K562 (cell line): ENCODE measurements at regions not wholly inside any gene's neighbourhood (a gene's known extent, or its start where the extent isn't known, plus 50 kb on each side); places are given as distances from the start of the nearest gene placed in this dataset.

Experiments
- ATAC-seq: fragments of 200-7000 bp; cut with Tn5 transposase; 3 replicates; pipeline ENCODE4 v1.9.1; 2020; ENCODE audit warnings: moderate library complexity
- BruUV-seq: library from RNA; stranded (reverse); fragments of 400-500 nt; replicated peaks from 2 replicates; lab custom pipeline; 2021; lab: Mats Ljungman, UMichigan
- CTCF ChIA-PET: fragments of 300-600 bp; formaldehyde crosslinking; extraction: SDS; loops from one replicate; lab custom pipeline; 2021; ENCODE audit warnings: low intra/inter-chr PET ratio; lab: Yijun Ruan, JAX
- POLR2A ChIA-PET: fragments of 300-600, 350-650 bp; sonication (Branson Sonifier 250); formaldehyde crosslinking; extraction: SDS; loops from one replicate; lab custom pipeline; 2021; ENCODE audit warnings: antibody characterized with exemption, inconsistent platforms; lab: Yijun Ruan, JAX
- DNase-seq, 4 experiments: peaks; one replicate each; pipeline versions ENCODE4 v3.0.0 to v3.0.0-alpha.2; 2011 to 2018; ENCODE audit warnings: low spot score in 3 of 4, mixed read lengths in 3 of 4; ENCODE audit errors: extremely low read depth in 1 of 4
- FAIRE-seq: peaks from 2 replicates; lab custom pipeline; 2011; peaks lifted over from hg19 to GRCh38; lab: Jason Lieb, UNC
- H2AFZ ChIP-seq: 2 replicates; pipeline ENCODE4 v1.6.0; 2011; ENCODE audit warnings: low read depth, low read length, control low read depth, inconsistent platforms
- H3K27ac ChIP-seq: fragments of 200-600 bp; 3 replicates; pipeline ENCODE4 v1.8.0; 2011; ENCODE audit warnings: low read depth, mild to moderate bottlenecking, control low read depth, inconsistent platforms, low read length, moderate library complexity, mixed read lengths; ENCODE audit errors: extremely low read depth
- H3K27me3 ChIP-seq, 2 experiments: fragments of 300-600 bp in 1 of 2; 2 replicates in 1 of 2; 3 replicates in 1 of 2; pipeline versions ENCODE4 v1.6.0 to v1.8.0; 2011; ENCODE audit warnings: inconsistent platforms in 2 of 2, low read length in 2 of 2, mild to moderate bottlenecking in 1 of 2, mixed read lengths in 1 of 2, moderate library complexity in 1 of 2; ENCODE audit not compliant: control insufficient read depth in 2 of 2, insufficient read depth in 2 of 2
- H3K36me3 ChIP-seq: fragments of 300-600 bp; 3 replicates; pipeline ENCODE4 v1.8.0; 2011; ENCODE audit warnings: mild to moderate bottlenecking, low read length, inconsistent platforms; ENCODE audit not compliant: control insufficient read depth, insufficient read depth
- H3K4me1 ChIP-seq, 2 experiments: fragments of 200-600 bp in 1 of 2; replicated peaks in 1 of 2; 2 replicates in 1 of 2; 3 replicates in 1 of 2; pipeline versions ENCODE4 v1.5.1 to v1.8.0; 2011; ENCODE audit warnings: inconsistent platforms in 2 of 2, low read length in 2 of 2, mild to moderate bottlenecking in 1 of 2, mixed read lengths in 1 of 2, moderate library complexity in 1 of 2; ENCODE audit not compliant: control insufficient read depth in 2 of 2, insufficient read depth in 2 of 2
- H3K4me2 ChIP-seq: 2 replicates; pipeline ENCODE4 v1.6.1; 2011; ENCODE audit warnings: low read length, control low read depth, inconsistent platforms, mixed read lengths; ENCODE audit not compliant: insufficient read depth
- H3K4me3 ChIP-seq: fragments of 200-600 bp; sonication (generic), shearing (Covaris generic); 2 replicates; pipeline ENCODE4 v1.5.1; 2016; ENCODE audit warnings: control low read depth, inconsistent platforms
- H3K79me2 ChIP-seq: fragments of 200-600 bp; 3 replicates; pipeline ENCODE4 v1.8.0; 2011; ENCODE audit warnings: low read length, inconsistent platforms; ENCODE audit not compliant: control insufficient read depth, insufficient read depth
- H3K9ac ChIP-seq, 2 experiments: 2 replicates each; pipeline versions ENCODE4 v1.6.0 to v1.6.1; 2011; ENCODE audit warnings: low read depth in 2 of 2, low read length in 2 of 2, control low read depth in 1 of 2, inconsistent platforms in 1 of 2, mild to moderate bottlenecking in 1 of 2, mixed read lengths in 1 of 2; ENCODE audit not compliant: insufficient read depth in 1 of 2
- H3K9me1 ChIP-seq: one replicate; pipeline ENCODE4 v1.6.0; 2011; ENCODE audit warnings: inconsistent platforms, mild to moderate bottlenecking, low read length, moderate library complexity; ENCODE audit not compliant: control insufficient read depth, insufficient read depth
- H3K9me3 ChIP-seq: replicated peaks from 2 replicates; pipeline ENCODE4 v1.5.1; 2011; ENCODE audit warnings: low read depth, low read length, inconsistent platforms; ENCODE audit not compliant: control insufficient read depth, insufficient read depth
- H4K20me1 ChIP-seq: replicated peaks from 2 replicates; pipeline ENCODE4 v1.6.1; 2011; ENCODE audit warnings: low read length, inconsistent platforms, mixed read lengths; ENCODE audit not compliant: control insufficient read depth, insufficient read depth
- ATF3 ChIP-seq, 2 experiments: fragments of 450-650 bp in 1 of 2; sonication (generic) in 1 of 2; formaldehyde crosslinking in 1 of 2; IDR thresholded peaks in 1 of 2; conservative IDR thresholded peaks in 1 of 2; 2 replicates each; pipeline versions ENCODE4 v1.6.1 to v1.8.1; 2016 to 2023; ENCODE audit warnings: mild to moderate bottlenecking in 2 of 2, moderate library complexity in 2 of 2, inconsistent platforms in 1 of 2, missing genetic modification reagents in 1 of 2
- BRD4 ChIP-seq: fragments of 200-600 bp; sonication (generic); IDR thresholded peaks from 2 replicates; pipeline ENCODE4 v1.6.1; 2017; ENCODE audit warnings: inconsistent platforms
- ERF ChIP-seq: fragments of 450-650 bp; formaldehyde crosslinking; IDR thresholded peaks from 2 replicates; pipeline ENCODE4 v1.4.0; 2020; ENCODE audit warnings: mild to moderate bottlenecking, mixed read lengths
- MCM7 ChIP-seq, 2 experiments: fragments of 450-650 bp; IDR thresholded peaks; 2 replicates each; pipeline ENCODE4 v1.6.1; 2016 to 2018
- NRF1 ChIP-seq, 2 experiments: fragments of 450-650 bp; IDR thresholded peaks in 1 of 2; conservative IDR thresholded peaks in 1 of 2; 2 replicates each; pipeline ENCODE4 v1.6.1; 2014; ENCODE audit warnings: mild to moderate bottlenecking in 2 of 2
- RBBP5 ChIP-seq: fragments of 200-600 bp; sonication (generic); IDR thresholded peaks from 2 replicates; pipeline ENCODE4 v1.6.1; 2012; ENCODE audit warnings: borderline replicate concordance, mild to moderate bottlenecking, low read length, control low read depth, inconsistent platforms; ENCODE audit not compliant: insufficient read depth, poor library complexity, severe bottlenecking
- SREBF1 ChIP-seq: fragments of 150-350 bp; IDR thresholded peaks from 2 replicates; pipeline ENCODE4 v1.6.1; 2014; ENCODE audit warnings: antibody characterized with exemption, low read depth, low read length, borderline replicate concordance
- YY1 ChIP-seq, 3 experiments: IDR thresholded peaks; 2 replicates each; pipeline ENCODE4 v1.6.1; 2011; ENCODE audit warnings: low read length in 2 of 3, mild to moderate bottlenecking in 2 of 3, moderate library complexity in 2 of 3, borderline replicate concordance in 1 of 3, control low read depth in 1 of 3, low read depth in 1 of 3; ENCODE audit not compliant: insufficient read depth in 3 of 3, insufficient replicate concordance in 2 of 3, control insufficient read depth in 1 of 3, insufficient read length in 1 of 3; ENCODE audit errors: extremely low read depth in 1 of 3
- ZBTB9 ChIP-seq: fragments of 450-650 bp; formaldehyde crosslinking; IDR thresholded peaks from 2 replicates; pipeline ENCODE4 v1.4.0; 2020; ENCODE audit warnings: mild to moderate bottlenecking, moderate library complexity
- WGBS: fragments of 100-300 bp; shearing (Covaris generic); methylation state at CpG from one replicate; pipeline ENCODE4 v1.1.6; 2016; ENCODE audit warnings: low coverage, mixed read lengths; ENCODE audit not compliant: insufficient coverage; ENCODE audit errors: missing lambda C conversion rate; 5-methylcytosine and 5-hydroxymethylcytosine counted together
- in situ Hi-C: fragments of 300-500 bp; cut with MboI; formaldehyde crosslinking; loops from 4 replicates; pipeline ENCODE4 v1.15.0; 2018; ENCODE audit warnings: inconsistent platforms, mixed read lengths
- intact Hi-C: fragments of 100-400 bp; cut with micrococcal nuclease; formaldehyde crosslinking; loops from 2 replicates; pipeline ENCODE4 v1.14.2; 2022

GRCh38 chr11:82557274-82557673 is 176.4 kb downstream of the FAM181B start:
- TF ChIP-seq BRD4 (no peak), NRF1 (conservative IDR thresholded peaks at IDR 0.05 in 1 of 2, IDR thresholded peaks at IDR 0.05 in 1 of 2) (no peak), ZBTB9 (CRISPR knock-in tag) (no peak), MCM7 (IDR thresholded peaks at IDR 0.05) (no peak), YY1 (IDR thresholded peaks at IDR 0.05; ENCODE audit: borderline replicate concordance in 1 of 3, control insufficient read depth in 1 of 3, extremely low read depth in 1 of 3, insufficient read depth in 3 of 3, insufficient read length in 1 of 3, insufficient replicate concordance in 2 of 3, low read depth in 1 of 3, low read length in 2 of 3) (no peak), RBBP5 (no peak), ERF (CRISPR knock-in tag) (no peak), ATF3 (IDR thresholded peaks at IDR 0.05) (no peak), ATF3 (CRISPR knock-in tag; conservative IDR thresholded peaks at IDR 0.05) (no peak), SREBF1 (no peak)
- Histone ChIP-seq H3K9me1 (no peaks in the 10 kb centered on the region), H3K79me2 (no peaks in the 10 kb centered on the region), H3K9ac (no peak overlapping the region), H2AFZ (no peak overlapping the region), H3K36me3 (no peaks in the 10 kb centered on the region), H3K27me3 (no peaks in the 10 kb centered on the region), H3K4me3 (no peak overlapping the region), H4K20me1 (no peaks in the 10 kb centered on the region), H3K9me3 (no peaks in the 10 kb centered on the region), H3K27ac (no peak overlapping the region), H3K4me1 (no peaks in the 10 kb centered on the region), H3K4me2 (no peak overlapping the region)
- intact Hi-C loops: no loop called here
- POLR2A ChIA-PET: no interaction called here
- 0% methylated on average over 4 of the region's 4 CpGs for WGBS
- DNase-seq: no peak
- in situ Hi-C loops: no loop called here
- no peak for ATAC-seq
- FAIRE-seq: no peak
- CTCF ChIA-PET: no interaction called here
- BruUV-seq: no TSS peak
